Left lung (tissue), 4 donors: ENCODE measurements at regions not wholly inside any gene's neighbourhood (a gene's known extent, or its start where the extent isn't known, plus 50 kb on each side); places are given as distances from the start of the nearest gene placed in this dataset.
A peak's percentile ranks its signal among the peaks of the same experiment; 100 is the strongest.

Experiments used
- ATAC-seq: fragments of 200-7000 bp; cut with Tn5 transposase; one replicate; pipeline ENCODE4 v1.9.1; 2020; ENCODE audit warnings: moderate library complexity
- DNase-seq, 4 donors: peaks; one replicate each; pipeline ENCODE4 v3.0.0-alpha.2; 2013 to 2020
- H3K27ac ChIP-seq, 2 donors: fragments of 200-600 bp; sonication (generic) in 1 of 2; one replicate each; pipeline versions ENCODE4 v1.5.0 to v1.8.0; 2020 to 2021
- H3K27me3 ChIP-seq, 2 donors: fragments of 200-600 bp; sonication (generic) in 1 of 2; one replicate each; pipeline versions ENCODE4 v1.5.0 to v1.8.0; 2020 to 2021
- H3K36me3 ChIP-seq, 2 donors: fragments of 200-600 bp; sonication (generic) in 1 of 2; one replicate each; pipeline versions ENCODE4 v1.5.0 to v1.8.0; 2020 to 2021
- H3K4me1 ChIP-seq, 2 donors: fragments of 200-600 bp; one replicate each; pipeline ENCODE4 v1.8.0; 2021
- H3K4me3 ChIP-seq, 2 donors: fragments of 200-600 bp; sonication (generic) in 1 of 2; one replicate each; pipeline versions ENCODE4 v1.5.0 to v1.8.0; 2020 to 2021; ENCODE audit warnings: mild to moderate bottlenecking in 1 of 2
- H3K9me3 ChIP-seq, 2 donors: fragments of 200-600 bp; sonication (generic) in 1 of 2; one replicate each; pipeline versions ENCODE4 v1.5.0 to v1.8.0; 2020 to 2021
- CTCF ChIP-seq, 2 donors: fragments of 200-600 bp; sonication (generic) in 1 of 2; IDR thresholded peaks; one replicate each; pipeline versions ENCODE4 v1.5.0 to v1.8.0; 2021; ENCODE audit warnings: antibody characterized with exemption in 2 of 2
- intact Hi-C, 2 donors: fragments of 100-400 bp; cut with DNase I; formaldehyde crosslinking; loops; one replicate each; pipeline versions ENCODE4 v1.11.2 to v1.14.2; 2022
- donor health status: DM: no; HTN: yes; CAD: no.
- donor health status: DM: no; HTN: no; CAD: no.

DNA sequence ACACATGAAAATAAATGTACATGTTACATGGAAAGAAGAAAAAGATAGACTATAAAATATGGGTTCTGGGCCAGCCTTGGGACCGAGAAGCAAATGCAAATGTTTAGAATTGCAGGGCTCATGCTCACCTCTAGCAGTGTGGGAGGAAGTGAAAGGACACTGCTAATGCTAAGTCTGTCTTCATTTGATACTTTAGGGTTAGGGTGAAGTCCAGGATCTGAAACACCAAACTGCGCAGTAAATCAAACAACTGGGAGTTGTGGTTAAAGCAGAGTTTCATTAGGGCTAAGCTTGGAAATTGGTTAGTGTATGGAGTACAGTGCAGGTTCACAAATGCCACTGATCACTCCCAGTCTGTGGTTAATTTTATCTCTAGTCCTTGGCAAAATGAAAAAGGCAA is 73.2 kb upstream of the PDK4 start:
- TF ChIP-seq CTCF (IDR thresholded peaks at IDR 0.05): no peak

GRCh38 chr7:95668504-95669018 is 72.2 kb upstream of the PDK4 start:
- intact Hi-C loops: no loop called here
- Histone ChIP-seq H3K4me1 (no peaks in the 10 kb centered on the region), H3K9me3 (no peaks in the 10 kb centered on the region), H3K4me3 (no peak overlapping the region), H3K36me3 (no peaks in the 10 kb centered on the region), H3K27ac (no peak overlapping the region), H3K27me3 (no peaks in the 10 kb centered on the region)
- ATAC-seq (no peak), DNase-seq (no peak)
- TF ChIP-seq CTCF (IDR thresholded peaks at IDR 0.05): no peak

More for the DNA sequence above, 73.2 kb upstream of the PDK4 start:
- H3K36me3 ChIP-seq: no peaks in the 10 kb centered on the region
- H3K4me1 ChIP-seq: no peaks in the 10 kb centered on the region
- H3K9me3 ChIP-seq: no peaks in the 10 kb centered on the region
- no peaks in the 10 kb centered on the region for H3K27me3 ChIP-seq
- no peak for ATAC-seq
- DNase-seq: no peak
- no peak overlapping the region for H3K27ac ChIP-seq
- intact Hi-C loops: no loop called here
- no peak overlapping the region for H3K4me3 ChIP-seq

DNA sequence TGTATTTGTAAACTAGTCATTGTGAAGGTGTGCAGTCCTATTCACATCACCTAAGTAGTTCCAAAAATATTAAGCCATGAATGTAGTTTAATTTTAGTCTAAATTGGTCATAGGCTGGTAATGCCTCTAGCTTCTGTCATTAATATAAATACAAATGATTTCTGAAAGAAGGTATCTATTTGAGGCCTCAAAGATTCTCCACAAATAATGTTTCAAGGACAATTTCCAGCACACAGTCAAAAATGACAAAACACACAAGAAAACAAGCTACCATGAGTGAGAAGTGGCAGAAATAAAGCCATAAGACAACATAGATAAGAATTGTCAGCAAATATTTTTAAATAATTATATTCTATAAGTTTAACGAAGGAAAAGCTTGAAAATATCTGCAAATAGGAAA is 66.7 kb upstream of the PDK4 start:
- H3K27me3 ChIP-seq: no peaks in the 10 kb centered on the region
- ATAC-seq (no peak), DNase-seq (no peak)
- H3K9me3 ChIP-seq: peaks cover 0 to 13% of the 10 kb centered on the region in 2 donors
- no peaks in the 10 kb centered on the region for H3K36me3 ChIP-seq
- no peak overlapping the region for H3K4me3 ChIP-seq
- H3K27ac ChIP-seq: no peak overlapping the region
- no peaks in the 10 kb centered on the region for H3K4me1 ChIP-seq
- intact Hi-C loops: no loop called here
- no peak for TF ChIP-seq CTCF (IDR thresholded peaks at IDR 0.05)

- H3K36me3 ChIP-seq: no peaks in the 10 kb centered on the region
- no peak overlapping the region for H3K27ac ChIP-seq
- H3K4me3 ChIP-seq: no peak overlapping the region
- no peak for TF ChIP-seq CTCF (IDR thresholded peaks at IDR 0.05)
- ATAC-seq: no peak
- no peaks in the 10 kb centered on the region for H3K27me3 ChIP-seq
- intact Hi-C loops: no loop called here
- peaks cover 0 to 13% of the 10 kb centered on the region in 2 donors for H3K9me3 ChIP-seq
- DNase-seq: no peak
- H3K4me1 ChIP-seq: no peaks in the 10 kb centered on the region
These were observed 63.7 kb upstream of the PDK4 start for GRCh38 chr7:95660023-95660434.

DNA sequence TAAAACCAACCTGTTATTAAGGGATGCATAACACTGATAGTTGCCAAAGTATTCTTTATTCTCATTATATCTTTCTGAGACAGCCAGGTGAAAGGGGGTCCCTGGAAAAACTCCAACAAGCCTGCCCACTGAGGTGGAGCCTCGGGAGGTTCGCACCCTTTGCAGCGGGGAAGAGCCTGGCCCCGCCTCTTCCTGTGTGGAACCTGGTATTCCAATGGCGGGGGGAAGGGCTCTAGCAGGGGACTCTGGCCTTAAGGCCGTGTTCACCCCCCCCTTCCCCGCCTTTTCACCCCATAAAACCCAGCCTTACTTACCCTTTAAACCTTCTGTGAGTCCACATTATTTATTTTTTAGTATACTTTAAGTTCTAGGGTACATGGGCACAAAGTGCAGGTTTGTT is 62.4 kb upstream of the PDK4 start:
- H3K36me3 ChIP-seq: no peaks in the 10 kb centered on the region
- no peaks in the 10 kb centered on the region for H3K4me1 ChIP-seq
- peaks cover 0 to 13% of the 10 kb centered on the region in 2 donors for H3K9me3 ChIP-seq
- DNase-seq (peak in 1 of 4 donors; percentile 24), ATAC-seq (no peak)
- H3K27me3 ChIP-seq: no peaks in the 10 kb centered on the region
- intact Hi-C loops: no loop called here
- H3K4me3 ChIP-seq: no peak overlapping the region
- no peak overlapping the region for H3K27ac ChIP-seq
- TF ChIP-seq CTCF (IDR thresholded peaks at IDR 0.05): no peak
